Bronchial epithelial cell (primary cell): ENCODE measurements at regions not wholly inside any gene's neighbourhood (a gene's known extent, or its start where the extent isn't known, plus 50 kb on each side); places are given as distances from the start of the nearest gene placed in this dataset.
"Not testable (repeated sequence)": the region's sequence is repeated elsewhere in the genome, so short reads cannot be mapped to it uniquely, and the experiment has no call there.

Experiments
- DNase-seq: peaks from one replicate; pipeline ENCODE4 v3.0.0-alpha.2; 2010; ENCODE audit warnings: low read depth
- FAIRE-seq: peaks from 2 replicates; lab custom pipeline; 2011; peaks lifted over from hg19 to GRCh38; lab: Jason Lieb, UNC
- H3K27me3 ChIP-seq: 2 replicates; pipeline ENCODE4 v1.5.1; 2011; ENCODE audit warnings: low read length; ENCODE audit not compliant: control insufficient read depth, insufficient read depth
- H3K36me3 ChIP-seq: 2 replicates; pipeline ENCODE4 v1.5.1; 2011; ENCODE audit warnings: low read length; ENCODE audit not compliant: control insufficient read depth, insufficient read depth
- H3K4me3 ChIP-seq: 2 replicates; pipeline ENCODE4 v1.5.1; 2011; ENCODE audit warnings: mild to moderate bottlenecking, low read depth, low read length, control low read depth
- TF ChIP-seq, protein P1 (sequence below): IDR thresholded peaks from 2 replicates; pipeline ENCODE4 v1.5.1; 2011; ENCODE audit warnings: mild to moderate bottlenecking, moderate library complexity, low read length, control low read depth, inconsistent platforms; ENCODE audit not compliant: insufficient read depth, severe bottlenecking

DNA sequence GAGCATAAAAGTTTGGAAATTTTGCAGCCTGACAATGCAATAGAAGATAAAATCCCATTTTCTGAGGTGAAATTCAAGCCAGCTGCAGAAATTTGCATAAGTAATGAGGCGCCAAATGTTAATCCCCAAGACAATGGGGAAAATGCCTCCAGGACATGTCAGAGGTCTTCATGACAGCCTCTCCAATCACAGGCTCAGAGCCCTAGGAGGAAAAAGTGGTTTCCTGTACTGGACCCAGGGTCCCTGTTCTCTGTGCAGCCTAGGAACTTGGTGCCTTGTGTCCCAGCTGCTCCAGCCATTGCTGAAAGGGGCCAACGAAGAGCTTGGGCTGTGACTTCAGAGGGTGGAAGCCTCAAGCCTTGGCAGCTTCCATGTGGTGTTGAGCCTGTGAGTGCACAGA is 1218.1 kb downstream of the GALC start:
- H3K27me3 ChIP-seq, result no peaks in the 10 kb centered on the region
- TF ChIP-seq, protein P1, sequence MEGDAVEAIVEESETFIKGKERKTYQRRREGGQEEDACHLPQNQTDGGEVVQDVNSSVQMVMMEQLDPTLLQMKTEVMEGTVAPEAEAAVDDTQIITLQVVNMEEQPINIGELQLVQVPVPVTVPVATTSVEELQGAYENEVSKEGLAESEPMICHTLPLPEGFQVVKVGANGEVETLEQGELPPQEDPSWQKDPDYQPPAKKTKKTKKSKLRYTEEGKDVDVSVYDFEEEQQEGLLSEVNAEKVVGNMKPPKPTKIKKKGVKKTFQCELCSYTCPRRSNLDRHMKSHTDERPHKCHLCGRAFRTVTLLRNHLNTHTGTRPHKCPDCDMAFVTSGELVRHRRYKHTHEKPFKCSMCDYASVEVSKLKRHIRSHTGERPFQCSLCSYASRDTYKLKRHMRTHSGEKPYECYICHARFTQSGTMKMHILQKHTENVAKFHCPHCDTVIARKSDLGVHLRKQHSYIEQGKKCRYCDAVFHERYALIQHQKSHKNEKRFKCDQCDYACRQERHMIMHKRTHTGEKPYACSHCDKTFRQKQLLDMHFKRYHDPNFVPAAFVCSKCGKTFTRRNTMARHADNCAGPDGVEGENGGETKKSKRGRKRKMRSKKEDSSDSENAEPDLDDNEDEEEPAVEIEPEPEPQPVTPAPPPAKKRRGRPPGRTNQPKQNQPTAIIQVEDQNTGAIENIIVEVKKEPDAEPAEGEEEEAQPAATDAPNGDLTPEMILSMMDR, result no peak
- H3K4me3 ChIP-seq, result no peak overlapping the region
- DNase-seq (no peak), FAIRE-seq (no peak)
- no peaks in the 10 kb centered on the region for H3K36me3 ChIP-seq

DNA sequence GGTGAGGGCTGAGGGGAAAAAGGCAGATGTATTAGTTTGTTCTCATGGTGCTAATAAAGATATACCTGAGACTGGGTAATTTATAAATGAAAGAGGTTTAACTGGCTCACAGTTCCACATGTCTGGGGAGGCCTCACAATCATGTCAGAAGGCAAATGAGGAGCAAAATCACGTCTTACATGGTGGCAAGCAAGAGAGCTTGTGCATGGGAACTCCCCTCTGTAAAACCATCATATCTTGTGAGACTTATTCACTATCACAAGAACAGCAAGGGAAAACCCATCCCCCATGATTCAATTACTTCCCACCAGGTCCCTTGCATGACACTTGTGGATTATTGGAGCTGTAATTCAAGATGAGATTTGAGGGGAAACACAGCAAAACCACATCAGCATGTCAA is 1220.9 kb downstream of the GALC start:
- no peak overlapping the region for H3K4me3 ChIP-seq
- FAIRE-seq (no peak), DNase-seq (no peak)
- no peaks in the 10 kb centered on the region for H3K27me3 ChIP-seq
- no peaks in the 10 kb centered on the region for H3K36me3 ChIP-seq
- TF ChIP-seq, protein P1, result no peak

DNA sequence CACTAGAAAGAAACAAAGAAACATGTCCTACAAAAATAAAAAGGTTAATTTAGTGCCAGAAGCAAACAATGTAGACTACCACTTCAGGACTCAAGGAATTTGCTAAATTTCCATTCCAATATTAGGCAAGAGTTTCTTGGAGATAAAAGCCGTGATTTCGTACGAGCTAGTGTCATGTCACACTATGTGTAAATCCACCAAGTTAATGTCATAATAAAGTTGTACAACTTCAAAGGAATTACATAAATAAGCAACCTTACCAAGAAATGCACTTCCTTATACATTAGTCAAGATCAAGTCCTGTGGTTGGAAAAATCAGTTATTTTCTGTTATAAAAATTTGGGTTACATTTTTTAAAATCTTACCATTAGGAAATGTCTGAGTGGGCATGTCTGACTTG is 1222.8 kb downstream of the GALC start:
- no peak for FAIRE-seq
- H3K4me3 ChIP-seq, result no peak overlapping the region
- no peaks in the 10 kb centered on the region for H3K36me3 ChIP-seq
- no peaks in the 10 kb centered on the region for H3K27me3 ChIP-seq
- no peak for DNase-seq
- TF ChIP-seq, protein P1, result no peak

DNA sequence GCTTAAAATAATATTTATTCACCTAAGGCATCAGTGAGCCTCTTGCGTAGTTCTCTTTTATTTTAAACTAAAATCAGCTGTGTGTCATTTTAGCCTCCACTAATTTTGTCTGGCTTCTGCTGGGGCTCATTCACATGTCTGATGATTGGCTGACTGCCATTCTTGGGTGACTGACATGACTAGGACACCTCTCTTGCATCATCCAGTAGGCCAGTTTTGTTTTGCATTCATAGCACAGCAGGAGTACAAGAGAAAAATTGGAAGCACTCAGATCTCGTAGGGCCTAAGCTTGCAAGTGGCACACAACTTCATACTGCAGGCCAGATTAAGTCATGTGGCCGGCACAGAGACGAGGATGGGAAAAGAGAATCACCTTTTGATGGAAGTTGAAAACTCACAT is 1226.5 kb downstream of the GALC start:
- TF ChIP-seq, protein P1, result no peak
- H3K4me3 ChIP-seq, result no peak overlapping the region
- FAIRE-seq (no peak), DNase-seq (no peak)
- no peaks in the 10 kb centered on the region for H3K27me3 ChIP-seq
- H3K36me3 ChIP-seq, result no peaks in the 10 kb centered on the region

DNA sequence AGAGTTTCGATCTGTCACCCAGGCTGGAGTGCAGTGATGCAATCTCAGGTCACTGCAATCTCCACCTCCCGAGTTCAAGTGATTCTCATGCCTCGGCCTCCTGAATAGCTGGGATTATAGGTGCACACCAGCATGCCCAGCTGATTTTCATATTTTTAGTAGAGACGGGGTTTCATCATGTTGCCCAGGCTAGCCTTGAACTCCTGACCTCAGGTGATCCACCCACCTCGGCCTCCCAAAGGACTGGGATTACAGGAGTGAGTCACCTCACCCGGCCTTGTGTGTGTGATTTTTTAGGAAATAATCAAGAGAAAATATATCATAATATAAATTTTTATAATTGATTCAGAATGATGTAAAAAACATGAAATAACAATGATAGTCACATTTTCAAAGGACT is 1231.4 kb downstream of the GALC start:
- TF ChIP-seq, protein P1, result no peak
- Histone ChIP-seq H3K4me3 (no peak overlapping the region), H3K36me3 (no peaks in the 10 kb centered on the region), H3K27me3 (no peaks in the 10 kb centered on the region)
- no peak for DNase-seq
- no peak for FAIRE-seq

DNA sequence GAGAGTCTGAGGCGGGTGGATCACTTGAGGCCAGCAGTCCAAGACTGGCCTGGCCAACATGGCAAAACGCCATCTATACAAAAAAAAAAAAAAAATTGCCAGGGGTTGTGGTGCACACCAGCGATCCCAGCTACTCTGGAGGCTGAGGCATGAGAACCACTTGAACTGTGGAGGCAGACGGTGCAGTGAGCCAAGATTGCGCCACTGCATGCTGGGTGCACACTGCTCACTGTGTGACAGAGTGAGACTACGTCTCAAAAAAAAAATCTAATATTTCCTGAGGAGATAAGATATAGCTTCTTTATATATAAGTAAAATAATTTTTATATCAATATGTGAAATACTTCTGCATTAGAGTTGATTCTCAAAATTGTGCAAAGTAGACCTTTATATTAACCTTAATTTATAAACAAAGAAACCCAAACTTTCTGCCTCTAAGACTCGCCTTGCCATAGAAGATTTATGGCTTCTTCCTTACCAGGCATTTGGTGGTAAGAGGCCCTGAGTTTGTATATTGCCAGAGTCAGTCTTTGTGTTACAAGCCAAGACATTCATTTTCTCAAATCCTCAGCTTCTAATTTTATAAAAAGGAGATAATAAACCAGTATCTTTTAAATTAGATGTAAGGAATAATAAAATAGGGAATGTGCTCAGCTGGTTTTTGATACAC is 1226.7 kb downstream of the FLRT2 start:
- TF ChIP-seq, protein P1, result no peak
- Histone ChIP-seq H3K4me3 (no peak overlapping the region), H3K27me3 (no peaks in the 10 kb centered on the region), H3K36me3 (no peaks in the 10 kb centered on the region)
- FAIRE-seq, result no peak
- DNase-seq, result no peak

DNA sequence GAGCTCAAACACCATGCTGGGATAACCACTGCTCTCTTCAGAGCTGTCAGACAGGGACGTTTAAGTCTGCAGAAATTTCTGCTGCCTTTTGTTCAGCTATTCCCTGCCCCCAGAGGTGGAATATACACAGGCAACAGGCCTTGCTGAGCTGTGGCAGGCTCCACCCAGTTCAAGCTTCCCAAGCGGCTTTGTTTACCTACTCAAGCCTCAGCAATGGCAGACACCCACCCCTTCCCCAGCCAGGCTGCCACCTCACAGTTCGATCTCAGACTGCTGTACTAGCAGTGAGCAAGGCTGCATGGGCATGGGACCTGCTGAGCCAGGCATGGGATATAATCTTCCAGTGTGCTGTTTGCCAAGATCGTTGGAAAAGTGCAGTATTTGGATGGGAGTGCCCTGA is 1220.5 kb downstream of the FLRT2 start:
- not testable (repeated sequence) for FAIRE-seq, H3K36me3 ChIP-seq, DNase-seq, H3K27me3 ChIP-seq, H3K4me3 ChIP-seq
